Breast epithelium (tissue), 3 donors: ENCODE measurements at regions not wholly inside any gene's neighbourhood (a gene's known extent, or its start where the extent isn't known, plus 50 kb on each side); places are given as distances from the start of the nearest gene placed in this dataset.

Experiments
- CTCF ChIP-seq, 3 donors: fragments of 450-650 bp; IDR thresholded peaks; one replicate each; pipeline ENCODE4 v1.5.1; 2016 to 2017; ENCODE audit warnings: antibody characterized with exemption in 3 of 3, mild to moderate bottlenecking in 3 of 3, moderate library complexity in 3 of 3
- POLR2A ChIP-seq: fragments of 450-650 bp; IDR thresholded peaks from one replicate; pipeline ENCODE4 v1.6.1; 2016; ENCODE audit warnings: antibody characterized with exemption, mild to moderate bottlenecking, moderate library complexity
- POLR2AphosphoS5 ChIP-seq, 3 donors: sonication (generic); formaldehyde crosslinking; IDR thresholded peaks; one replicate each; pipeline ENCODE4 v1.6.1; 2017; ENCODE audit warnings: antibody characterized with exemption in 3 of 3

DNA sequence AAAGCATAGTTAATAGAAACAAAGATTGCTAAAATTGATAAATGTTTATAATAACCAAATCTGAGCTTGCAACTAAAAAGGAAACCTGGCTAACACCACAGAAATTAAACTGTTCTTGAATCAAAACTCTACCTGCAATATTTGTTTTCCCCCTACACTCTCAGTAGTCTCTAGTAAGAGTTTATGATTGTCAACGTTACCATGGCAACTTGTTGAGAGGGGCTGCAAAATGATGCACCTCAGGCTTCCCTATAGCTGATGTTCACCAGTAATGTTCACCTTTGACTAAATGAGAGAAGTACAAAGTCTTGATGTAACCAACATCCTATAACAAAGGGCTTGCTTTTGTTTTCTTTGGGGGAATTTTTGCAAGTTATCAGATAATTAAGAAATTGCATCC, 101.1 kb upstream of the FHIT start:
- no peak for TF ChIP-seq CTCF (IDR thresholded peaks at IDR 0.05)
- TF ChIP-seq POLR2A, result no peak
- TF ChIP-seq POLR2AphosphoS5 (IDR thresholded peaks at IDR 0.05), result no peak
